ENCODE measurements at regions not wholly inside any gene's neighbourhood (a gene's known extent, or its start where the extent isn't known, plus 50 kb on each side); places are given as distances from the start of the nearest gene placed in this dataset.

- TF ChIP-seq CTCF (IDR thresholded peaks at IDR 0.05; ENCODE audit: borderline replicate concordance, extremely low read depth, low read length, poor library complexity, severe bottlenecking) (no peak), EZH2 (IDR thresholded peaks at IDR 0.05; ENCODE audit: borderline replicate concordance, low read depth, low read length, severe bottlenecking) (no peak)
Observed at GRCh38 chr2:174660984-174661675, 63.5 kb upstream of the WIPF1 start.
